Fibroblast of the aortic adventitia (primary cell): ENCODE measurements at regions not wholly inside any gene's neighbourhood (a gene's known extent, or its start where the extent isn't known, plus 50 kb on each side); places are given as distances from the start of the nearest gene placed in this dataset.
"Not testable (repeated sequence)": the region's sequence is repeated elsewhere in the genome, so short reads cannot be mapped to it uniquely, and the experiment has no call there.

Experiments used
- DNase-seq: peaks from one replicate; pipeline ENCODE4 v3.0.0-alpha.2; 2010; ENCODE audit warnings: low read depth
- H3K4me3 ChIP-seq: 2 replicates; pipeline ENCODE4 v1.5.1; 2011; ENCODE audit warnings: low read depth, mild to moderate bottlenecking, control low read depth, low read length, moderate library complexity
- CTCF ChIP-seq: IDR thresholded peaks from 2 replicates; pipeline ENCODE4 v1.5.1; 2011; ENCODE audit warnings: mild to moderate bottlenecking, low read length, control low read depth, inconsistent platforms; ENCODE audit not compliant: insufficient read depth

GRCh38 chr4:124459196-124459940, 253.2 kb downstream of the ANKRD50 start:
- H3K4me3 ChIP-seq: no peak overlapping the region
- no peak for DNase-seq
- no peak for TF ChIP-seq CTCF

- no peak overlapping the region for H3K4me3 ChIP-seq
- DNase-seq: no peak
- TF ChIP-seq CTCF: no peak
These were observed 252.6 kb downstream of the ANKRD50 start for GRCh38 chr4:124459941-124460310.

- not testable (repeated sequence) for H3K4me3 ChIP-seq, DNase-seq
These were observed 250.9 kb downstream of the ANKRD50 start for GRCh38 chr4:124461592-124461991.

GRCh38 chr4:124462954-124463828, 249.3 kb downstream of the ANKRD50 start:
- DNase-seq: no peak
- TF ChIP-seq CTCF: no peak
- H3K4me3 ChIP-seq: no peak overlapping the region

- TF ChIP-seq CTCF: no peak
- no peak for DNase-seq
- H3K4me3 ChIP-seq: no peak overlapping the region
These were observed 247.7 kb downstream of the ANKRD50 start for GRCh38 chr4:124464836-124465235.

- H3K4me3 ChIP-seq: no peak overlapping the region
- DNase-seq: no peak
- no peak for TF ChIP-seq CTCF
These were observed 244.2 kb downstream of the ANKRD50 start for GRCh38 chr4:124468360-124468759.

- no peak for DNase-seq
- no peak overlapping the region for H3K4me3 ChIP-seq
- TF ChIP-seq CTCF: no peak
These were observed 242.6 kb downstream of the ANKRD50 start for GRCh38 chr4:124469981-124470380.
